CD4-positive, alpha-beta T cell treated with Interferon gamma for 1 hour (primary cell): ENCODE measurements at regions not wholly inside any gene's neighbourhood (a gene's known extent, or its start where the extent isn't known, plus 50 kb on each side); places are given as distances from the start of the nearest gene placed in this dataset.

Source experiments
- DNase-seq: peaks from one replicate; pipeline ENCODE4 v3.0.0-alpha.2; 2020

GRCh38 chr20:60064554-60065196 lies 106.5 kb downstream of the CDH26 start:
- DNase-seq, result no peak

- no peak for DNase-seq
Observed at GRCh38 chr20:60065741-60066437, 107.7 kb downstream of the CDH26 start.

GRCh38 chr20:60066438-60066823 lies 108.2 kb downstream of the CDH26 start:
- DNase-seq, result no peak

DNA sequence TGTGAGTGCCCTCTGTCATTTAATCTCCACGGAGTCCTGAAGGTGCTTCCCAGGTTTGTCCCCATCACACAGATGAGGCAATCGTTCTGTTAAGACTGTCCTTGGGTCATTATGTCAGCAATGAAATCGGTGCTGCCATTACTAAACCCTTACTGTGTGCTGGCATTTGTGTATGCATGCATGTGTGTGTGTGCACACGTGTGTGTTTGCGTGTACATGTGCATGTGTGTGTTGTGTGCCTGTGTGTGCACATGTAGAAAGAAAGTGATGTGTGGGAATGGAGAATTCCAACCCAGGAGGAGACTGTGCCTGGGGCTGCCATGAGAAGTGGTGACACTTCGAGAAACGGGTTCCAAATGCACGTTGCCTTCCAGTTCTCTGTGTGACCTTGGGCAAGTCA lies 110.3 kb downstream of the CDH26 start:
- DNase-seq, result no peak

- no peak for DNase-seq
Observed at GRCh38 chr20:60069656-60070055, 111.4 kb downstream of the CDH26 start.

GRCh38 chr20:60070791-60071190 lies 112.6 kb downstream of the CDH26 start:
- DNase-seq, result no peak

GRCh38 chr20:60071965-60072364 lies 113.7 kb downstream of the CDH26 start:
- no peak for DNase-seq

DNA sequence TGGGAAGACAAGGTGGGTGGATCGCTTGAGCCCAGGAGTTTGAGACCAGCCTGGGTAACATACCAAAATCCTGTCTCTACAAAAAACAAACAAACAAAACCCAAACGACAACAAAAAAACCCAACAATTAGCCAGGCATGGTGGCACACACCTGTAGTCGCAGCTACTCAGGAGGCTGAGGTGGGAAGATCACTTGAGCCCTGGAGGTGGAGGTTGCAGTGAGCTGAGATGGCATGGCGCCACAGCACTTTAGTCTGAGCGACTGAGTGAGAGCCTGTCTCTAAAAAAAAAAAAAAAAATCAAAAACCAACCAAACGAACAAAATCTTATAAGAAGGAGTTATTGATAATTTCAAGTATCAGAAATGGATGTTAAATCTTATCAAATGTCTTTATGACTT lies 114.9 kb downstream of the CDH26 start:
- no peak for DNase-seq

GRCh38 chr20:60073504-60073903 lies 115.3 kb downstream of the CDH26 start:
- DNase-seq, result no peak

- no peak for DNase-seq
Observed at GRCh38 chr20:60074276-60074675, 116.1 kb downstream of the CDH26 start.

GRCh38 chr20:60078351-60079250 lies 120.4 kb downstream of the CDH26 start:
- no peak for DNase-seq

GRCh38 chr20:60080401-60080800 lies 122.2 kb downstream of the CDH26 start:
- DNase-seq, result no peak

- no peak for DNase-seq
Observed at GRCh38 chr20:60085551-60086132, 127.4 kb downstream of the CDH26 start.

- no peak for DNase-seq
Observed at GRCh38 chr20:60086821-60087562, 128.8 kb downstream of the CDH26 start.

GRCh38 chr20:60087563-60088105 lies 129.4 kb downstream of the CDH26 start:
- DNase-seq, result no peak

DNA sequence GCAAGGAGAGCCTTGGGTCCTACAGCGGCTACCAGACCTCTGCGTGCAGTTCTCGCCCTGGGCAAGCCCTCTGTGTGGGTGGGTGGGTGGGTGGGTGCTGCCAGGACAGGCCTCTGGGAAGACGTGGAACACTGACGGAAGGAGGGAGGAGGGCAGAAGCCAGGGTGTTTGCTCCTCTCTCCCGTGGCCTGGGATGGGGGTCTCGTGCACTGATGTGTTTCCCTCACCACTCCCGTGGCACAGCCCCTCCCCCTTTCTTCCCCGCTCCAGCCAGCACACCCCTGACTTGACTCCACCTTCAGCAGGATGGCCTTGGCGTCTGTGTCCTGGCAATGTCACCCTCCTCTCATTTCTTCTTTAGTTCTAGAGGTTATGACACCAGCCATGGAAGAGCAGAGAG lies 130.0 kb downstream of the CDH26 start:
- DNase-seq, result no peak

DNA sequence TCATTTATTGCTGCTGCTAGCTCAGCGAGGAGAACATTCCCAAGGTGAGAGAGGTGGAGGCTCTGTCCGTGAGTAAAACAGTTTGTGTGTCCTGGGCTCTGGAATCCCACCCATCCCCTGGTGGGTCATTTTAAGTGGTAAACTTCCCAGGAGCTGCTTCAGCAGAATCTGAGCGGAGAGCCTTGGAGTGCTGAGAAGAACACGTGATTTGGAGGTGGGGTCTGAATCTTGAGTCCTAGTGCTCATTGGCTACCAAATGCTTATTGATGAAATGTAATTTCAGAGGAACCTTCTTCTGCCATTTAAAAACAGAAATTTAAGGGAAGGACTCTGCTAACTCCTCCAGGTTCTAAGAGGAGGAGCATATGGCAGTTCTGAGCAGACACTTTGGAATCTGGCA lies 132.4 kb downstream of the CDH26 start:
- DNase-seq, result no peak

- no peak for DNase-seq
Observed at GRCh38 chr20:60091305-60091704, 133.1 kb downstream of the CDH26 start.

DNA sequence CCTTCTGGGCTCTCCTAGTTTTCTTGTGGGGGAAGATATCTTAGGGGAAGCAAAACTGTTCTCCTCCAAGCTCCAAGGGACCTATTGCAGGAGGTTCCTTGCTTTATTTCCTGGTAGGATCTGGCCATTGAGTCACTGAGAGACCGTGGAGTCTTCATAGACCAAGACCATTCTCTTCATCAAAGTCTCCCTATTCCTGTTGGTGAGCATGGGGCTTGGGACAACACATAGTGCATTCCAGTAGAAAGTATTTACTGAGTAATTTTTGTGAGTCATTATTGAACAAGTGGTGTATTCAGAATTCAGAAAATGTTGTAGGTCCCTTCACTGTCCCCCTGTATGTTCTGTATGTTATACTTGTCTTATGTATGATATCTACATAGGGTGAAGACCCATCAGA lies 133.6 kb downstream of the CDH26 start:
- no peak for DNase-seq

DNA sequence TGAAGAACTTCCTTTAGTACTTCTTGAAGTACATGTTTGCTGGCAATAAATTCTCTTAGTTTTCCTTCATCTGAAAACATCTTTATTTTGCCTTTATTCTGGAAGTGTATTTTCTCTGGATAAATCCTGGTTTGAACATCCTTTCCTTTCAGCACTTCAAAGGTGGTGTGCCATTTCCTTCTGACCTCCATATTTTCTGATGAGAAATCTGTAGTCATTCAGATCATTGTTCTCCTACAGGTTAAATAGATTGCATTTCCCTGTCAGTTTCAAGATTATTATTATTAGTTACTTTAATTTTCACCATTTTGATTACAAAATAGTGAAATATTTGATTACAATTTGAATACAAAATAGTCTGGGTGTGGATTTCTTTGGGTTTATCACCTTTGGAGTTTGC lies 134.5 kb downstream of the CDH26 start:
- no peak for DNase-seq

DNA sequence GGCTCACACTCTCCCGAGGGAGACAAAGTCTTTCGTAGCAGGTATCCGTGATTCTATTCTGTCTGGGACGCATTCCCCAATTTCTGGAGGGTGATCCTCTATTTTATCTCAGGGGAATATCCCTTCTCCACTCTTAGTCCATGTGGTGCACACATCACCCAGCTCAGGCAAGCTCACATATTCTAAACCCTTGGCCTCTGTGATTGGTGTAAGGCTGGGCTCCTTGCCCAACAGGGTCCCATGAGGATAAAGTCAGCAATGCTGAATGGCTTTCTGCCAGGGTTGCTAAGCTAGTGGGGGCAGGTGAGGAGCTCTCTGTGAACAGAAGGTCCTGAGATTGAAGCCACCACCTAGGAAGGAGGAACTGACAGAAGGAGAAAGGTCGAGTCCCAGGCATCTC lies 137.2 kb downstream of the CDH26 start:
- DNase-seq, result no peak

DNA sequence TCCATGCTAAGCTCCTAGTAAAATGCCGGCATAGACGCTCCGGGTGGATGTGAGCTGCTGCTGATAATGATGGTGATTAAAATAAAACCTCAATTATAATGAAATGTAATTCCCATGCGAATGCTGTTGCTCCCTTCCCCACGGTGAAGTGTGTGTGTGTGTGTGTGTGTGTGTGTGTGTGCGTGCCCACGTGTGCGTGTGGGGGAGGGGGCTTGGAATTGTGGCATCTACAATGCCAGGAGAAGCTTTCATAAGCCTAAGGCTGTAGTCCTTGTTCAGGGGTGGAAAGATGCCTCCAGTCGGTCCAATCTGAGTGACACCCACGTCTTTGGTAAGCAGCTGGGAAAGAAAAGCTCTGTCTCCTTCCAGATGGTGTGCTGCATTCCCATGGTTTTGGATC lies 137.9 kb downstream of the CDH26 start:
- DNase-seq, result no peak
